HepG2 (cell line): ENCODE measurements at regions not wholly inside any gene's neighbourhood (a gene's known extent, or its start where the extent isn't known, plus 50 kb on each side); places are given as distances from the start of the nearest gene placed in this dataset.

Source experiments
- ATAC-seq: fragments of 200-7000 bp; cut with Tn5 transposase; 3 replicates; pipeline ENCODE4 v1.9.1; 2020; ENCODE audit warnings: mild to moderate bottlenecking, moderate library complexity
- BruUV-seq: library from RNA; stranded (reverse); fragments of 400-500 nt; replicated peaks from 2 replicates; lab custom pipeline; 2021; lab: Mats Ljungman, UMichigan
- CTCF ChIA-PET: fragments of 300-600 bp; formaldehyde crosslinking; extraction: SDS; loops from one replicate; lab custom pipeline; 2021; ENCODE audit warnings: low total read pairs, inconsistent platforms, low intra/inter-chr PET ratio; lab: Yijun Ruan, JAX
- POLR2A ChIA-PET: fragments of 350-600 bp; sonication (Branson Sonifier 250); formaldehyde crosslinking; loops from one replicate; lab custom pipeline; 2020; ENCODE audit warnings: antibody characterized with exemption, inconsistent platforms; lab: Yijun Ruan, JAX
- DNase-seq: peaks from one replicate; pipeline ENCODE4 v3.0.0-alpha.2; 2015; ENCODE audit warnings: low spot score
- FAIRE-seq: peaks from 3 replicates; lab custom pipeline; 2011; peaks lifted over from hg19 to GRCh38; lab: Jason Lieb, UNC
- H2AFZ ChIP-seq: one replicate; pipeline ENCODE4 v1.6.1; 2011; ENCODE audit warnings: low read length, inconsistent platforms
- H3K27ac ChIP-seq: fragments of 300-600 bp; 3 replicates; pipeline ENCODE4 v1.8.0; 2011; ENCODE audit warnings: mixed run types, mild to moderate bottlenecking, mixed read lengths, low read length, inconsistent platforms; ENCODE audit not compliant: insufficient read depth; ENCODE audit errors: extremely low read length
- H3K27me3 ChIP-seq, 2 experiments: fragments of 200-600 bp in 1 of 2; 2 replicates in 1 of 2; 3 replicates in 1 of 2; pipeline versions ENCODE4 v1.6.0 to v1.8.0; 2011; ENCODE audit warnings: low read length in 2 of 2, mild to moderate bottlenecking in 2 of 2, moderate library complexity in 2 of 2, inconsistent platforms in 1 of 2; ENCODE audit not compliant: insufficient read depth in 2 of 2, control insufficient read depth in 1 of 2
- H3K36me3 ChIP-seq, 2 experiments: fragments of 200-600 bp in 1 of 2; replicated peaks in 1 of 2; 2 replicates in 1 of 2; 3 replicates in 1 of 2; pipeline versions ENCODE4 v1.5.1 to v1.8.0; 2011; ENCODE audit warnings: low read length in 2 of 2, inconsistent platforms in 1 of 2; ENCODE audit not compliant: insufficient read depth in 2 of 2, control insufficient read depth in 1 of 2
- H3K4me1 ChIP-seq: 2 replicates; pipeline ENCODE4 v1.5.1; 2012; ENCODE audit warnings: low read length, inconsistent platforms; ENCODE audit not compliant: insufficient read depth
- H3K4me2 ChIP-seq: 2 replicates; pipeline ENCODE4 v1.6.0; 2011; ENCODE audit warnings: low read depth, low read length, inconsistent platforms
- H3K4me3 ChIP-seq, 3 experiments: fragments of 200-600 bp in 1 of 3; sonication (generic), shearing (Covaris generic) in 1 of 3; replicated peaks in 1 of 3; 2 replicates each; pipeline ENCODE4 v1.5.1; 2011 to 2016; ENCODE audit warnings: low read length in 3 of 3, inconsistent platforms in 2 of 3, low read depth in 2 of 3, mild to moderate bottlenecking in 2 of 3, control low read depth in 1 of 3, mixed read lengths in 1 of 3; ENCODE audit not compliant: insufficient read depth in 1 of 3
- H3K79me2 ChIP-seq: one replicate; pipeline ENCODE4 v1.6.1; 2011; ENCODE audit warnings: low read length, inconsistent platforms; ENCODE audit not compliant: insufficient read depth
- H3K9ac ChIP-seq: 2 replicates; pipeline ENCODE4 v1.6.0; 2011; ENCODE audit warnings: mild to moderate bottlenecking, low read depth, low read length, inconsistent platforms; ENCODE audit not compliant: insufficient read depth
- H3K9me3 ChIP-seq: 2 replicates; pipeline ENCODE4 v1.5.1; 2012; ENCODE audit warnings: mild to moderate bottlenecking, low read length
- H4K20me1 ChIP-seq: 2 replicates; pipeline ENCODE4 v1.6.0; 2011; ENCODE audit warnings: inconsistent platforms, mild to moderate bottlenecking, low read length, moderate library complexity; ENCODE audit not compliant: insufficient read depth
- AGO1 ChIP-seq: fragments of 200-400 bp; formaldehyde crosslinking; IDR thresholded peaks from 2 replicates; pipeline ENCODE4 v1.6.1; 2017; ENCODE audit warnings: mild to moderate bottlenecking, low read depth, low read length, moderate library complexity; ENCODE audit not compliant: poor library complexity, severe bottlenecking
- ELF1 ChIP-seq: sonication (generic); formaldehyde crosslinking; IDR thresholded peaks from 2 replicates; pipeline ENCODE4 v1.4.0; 2020; ENCODE audit warnings: missing genetic modification reagents
- FOSL1 ChIP-seq: sonication (generic); formaldehyde crosslinking; IDR thresholded peaks from 2 replicates; pipeline ENCODE4 v1.9.0; 2021; ENCODE audit warnings: missing genetic modification reagents, borderline replicate concordance
- FOXC1 ChIP-seq: sonication (generic); formaldehyde crosslinking; IDR thresholded peaks from 2 replicates; pipeline ENCODE4 v1.8.0; 2022; ENCODE audit warnings: mild to moderate bottlenecking, missing genetic modification reagents, borderline replicate concordance
- HNF4G ChIP-seq, 2 experiments: sonication (generic) in 1 of 2; formaldehyde crosslinking in 1 of 2; IDR thresholded peaks; 2 replicates each; pipeline versions ENCODE4 v1.4.0 to v1.6.1; 2011 to 2020; ENCODE audit warnings: borderline replicate concordance in 2 of 2, low read depth in 2 of 2, mild to moderate bottlenecking in 2 of 2, low read length in 1 of 2, missing genetic modification reagents in 1 of 2, moderate library complexity in 1 of 2
- MAZ ChIP-seq, 2 experiments: sonication (generic) in 1 of 2; formaldehyde crosslinking in 1 of 2; IDR thresholded peaks; 2 replicates each; pipeline versions ENCODE4 v1.5.0 to v1.6.1; 2012 to 2020; ENCODE audit warnings: low read depth in 2 of 2, mild to moderate bottlenecking in 2 of 2, borderline replicate concordance in 1 of 2, improper control_type of control experiment in 1 of 2, low read length in 1 of 2, missing genetic modification reagents in 1 of 2, moderate library complexity in 1 of 2
- ONECUT2 ChIP-seq: sonication (generic); formaldehyde crosslinking; IDR thresholded peaks from 2 replicates; pipeline ENCODE4 v1.4.0; 2020; ENCODE audit warnings: missing genetic modification reagents
- PAXIP1 ChIP-seq: sonication (generic); formaldehyde crosslinking; conservative IDR thresholded peaks from 2 replicates; pipeline ENCODE4 v1.4.0; 2020; ENCODE audit warnings: mild to moderate bottlenecking, missing genetic modification reagents, moderate library complexity
- PBX3 ChIP-seq: sonication (generic); formaldehyde crosslinking; IDR thresholded peaks from 2 replicates; pipeline ENCODE4 v1.8.1; 2023; ENCODE audit warnings: missing genetic modification reagents, inconsistent platforms, borderline replicate concordance
- ZBTB42 ChIP-seq: sonication (generic); formaldehyde crosslinking; IDR thresholded peaks from 2 replicates; pipeline ENCODE4 v1.5.0; 2020; ENCODE audit warnings: mild to moderate bottlenecking, missing genetic modification reagents
- ZNF12 ChIP-seq: sonication (generic); formaldehyde crosslinking; IDR thresholded peaks from 2 replicates; pipeline ENCODE4 v1.5.0; 2020; ENCODE audit warnings: missing genetic modification reagents
- ZNF260 ChIP-seq: sonication (generic); formaldehyde crosslinking; IDR thresholded peaks from 2 replicates; pipeline ENCODE4 v1.4.0; 2020; ENCODE audit warnings: missing genetic modification reagents, low read depth, mild to moderate bottlenecking, borderline replicate concordance
- ZNF513 ChIP-seq: sonication (generic); formaldehyde crosslinking; conservative IDR thresholded peaks from 2 replicates; pipeline ENCODE4 v1.5.0; 2020; ENCODE audit warnings: missing genetic modification reagents
- ZNF775 ChIP-seq: sonication (generic); formaldehyde crosslinking; IDR thresholded peaks from 2 replicates; pipeline ENCODE4 v1.4.0; 2020; ENCODE audit warnings: missing genetic modification reagents, mild to moderate bottlenecking, moderate library complexity, borderline replicate concordance
- WGBS: methylation state at CpG from one replicate; pipeline ENCODE4 v1.1.6; 2017; ENCODE audit warnings: low lambda C conversion rate; 5-methylcytosine and 5-hydroxymethylcytosine counted together
- in situ Hi-C: cut with HindIII; loops from 2 replicates; pipeline ENCODE4 v1.10.0; 2017; ENCODE audit warnings: low pct_unique_long_range_greater_than_20kb; ENCODE audit not compliant: extremely low pct_ligation_motif_present
- intact Hi-C: fragments of 100-400 bp; cut with micrococcal nuclease; formaldehyde crosslinking; loops from one replicate; pipeline ENCODE4 v1.10.0; 2022; ENCODE audit not compliant: unreplicated experiment

- TF ChIP-seq ZBTB42 (CRISPR knock-in tag) (no peak), ZNF775 (CRISPR knock-in tag) (no peak), FOSL1 (CRISPR knock-in tag) (no peak)
Observed at GRCh38 chr6:53744321-53744720, 50.5 kb upstream of the LRRC1 start (continued).

- intact Hi-C loops = no loop called here
- POLR2A ChIA-PET = interaction anchor here (1.9 kb wide), 1 partner anchor 53 kb away, joined by 8 read pairs; the partner anchor contains the start of gene LRRC1
- DNase-seq (peak; percentile 80), ATAC-seq (peak; percentile 80), FAIRE-seq (peak; percentile 12)
- 62% methylated on average over 10 of the region's 10 CpGs for WGBS
- Histone ChIP-seq H3K4me1 (peaks cover 29% of the 10 kb centered on the region), H4K20me1 (no peaks in the 10 kb centered on the region), H3K4me2 (no peak overlapping the region), H3K9me3 (no peaks in the 10 kb centered on the region), H3K27ac (no peak overlapping the region), H2AFZ (no peak overlapping the region), H3K4me3 (no peak overlapping the region), H3K36me3 (no peaks in the 10 kb centered on the region), H3K79me2 (no peaks in the 10 kb centered on the region), H3K27me3 (no peaks in the 10 kb centered on the region), H3K9ac (no peak overlapping the region)
- BruUV-seq = no TSS peak
- CTCF ChIA-PET = no interaction called here
- in situ Hi-C loops = no loop called here
- TF ChIP-seq ZNF260 (CRISPR knock-in tag) (no peak), ELF1 (CRISPR knock-in tag) (no peak), ZNF513 (no peak), MAZ (IDR thresholded peaks at IDR 0.05; ENCODE audit: borderline replicate concordance, low read depth, low read length) (no peak), MAZ (CRISPR knock-in tag; IDR thresholded peaks at IDR 0.05; ENCODE audit: low read depth) (no peak), PBX3 (CRISPR knock-in tag) (no peak), PAXIP1 (CRISPR knock-in tag) (0 out of 2 replicates have a peak, but pooled peaks have one; percentile 28), AGO1 (no peak), FOXC1 (CRISPR knock-in tag) (no peak), ZNF12 (CRISPR knock-in tag) (peak; percentile 44; the same call in 1 of the 2 replicates), ONECUT2 (no peak), HNF4G (IDR thresholded peaks at IDR 0.05; ENCODE audit: borderline replicate concordance, low read depth, low read length) (peak; percentile 35; the same call in 1 of the 2 replicates), HNF4G (CRISPR knock-in tag; IDR thresholded peaks at IDR 0.05; ENCODE audit: borderline replicate concordance, low read depth) (no peak)
Observed at GRCh38 chr6:53741034-53741823, 53.6 kb upstream of the LRRC1 start.
